Esophagus squamous epithelium (tissue), 4 donors: ENCODE measurements at regions not wholly inside any gene's neighbourhood (a gene's known extent, or its start where the extent isn't known, plus 50 kb on each side); places are given as distances from the start of the nearest gene placed in this dataset.

Source experiments
- CTCF ChIP-seq, 6 experiments: fragments of 450-650 bp in 4 of 6; fragments of 200-600 bp in 2 of 6; sonication (generic) in 2 of 6; IDR thresholded peaks; one replicate each; pipeline ENCODE4 v1.5.1; 2016 to 2019; ENCODE audit warnings: antibody characterized with exemption in 6 of 6, mild to moderate bottlenecking in 4 of 6, moderate library complexity in 4 of 6
- POLR2A ChIP-seq, 4 donors: fragments of 450-650 bp; IDR thresholded peaks; one replicate each; pipeline ENCODE4 v1.6.1; 2017; ENCODE audit warnings: antibody characterized with exemption in 4 of 4, mild to moderate bottlenecking in 4 of 4, moderate library complexity in 3 of 4

DNA sequence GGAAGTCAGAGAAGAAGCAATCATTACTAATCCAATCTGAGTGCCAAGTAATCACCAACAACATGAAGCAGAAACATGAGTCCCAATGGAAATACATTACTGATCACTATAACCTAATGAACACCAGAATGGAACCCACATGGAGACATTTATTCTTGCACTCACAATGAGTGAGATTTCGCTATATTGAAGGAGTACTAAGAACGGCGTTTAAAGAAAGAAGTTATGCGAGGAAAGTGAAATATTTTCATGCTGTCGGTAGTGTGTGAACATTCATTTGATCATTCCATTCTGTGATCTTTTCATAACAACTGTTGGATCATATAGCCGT, 181.1 kb downstream of the IRS1 start:
- TF ChIP-seq CTCF (IDR thresholded peaks at IDR 0.05) (no peak), POLR2A (IDR thresholded peaks at IDR 0.05) (no peak)
